Body of pancreas (tissue), 4 donors: ENCODE measurements at regions not wholly inside any gene's neighbourhood (a gene's known extent, or its start where the extent isn't known, plus 50 kb on each side); places are given as distances from the start of the nearest gene placed in this dataset.

Experiments used
- ATAC-seq: fragments of 150-250 bp; one replicate; pipeline ENCODE4 v1.9.1; 2016
- DNase-seq, 4 donors: peaks; one replicate each; pipeline ENCODE4 v3.0.0-alpha.2; 2019
- H3K27ac ChIP-seq, 4 donors: fragments of 200-600 bp; sonication (generic); 1 replicate in 3 of 4; 2 replicates in 1 of 4; pipeline versions ENCODE4 v1.5.1 to v1.6.1; 2016 to 2019; ENCODE audit warnings: mild to moderate bottlenecking in 1 of 4, mixed read lengths in 1 of 4, moderate library complexity in 1 of 4
- H3K27me3 ChIP-seq, 2 donors: fragments of 200-600 bp; sonication (generic); one replicate each; pipeline ENCODE4 v1.6.0; 2016; ENCODE audit warnings: mild to moderate bottlenecking in 1 of 2
- H3K36me3 ChIP-seq, 2 donors: fragments of 200-600 bp; sonication (generic); replicated peaks in 1 of 2; 2 replicates each; pipeline ENCODE4 v1.5.1; 2016; ENCODE audit warnings: low read depth in 2 of 2; ENCODE audit not compliant: insufficient read depth in 1 of 2
- H3K4me1 ChIP-seq: fragments of 200-600 bp; sonication (generic); one replicate; pipeline ENCODE4 v1.6.0; 2016
- H3K4me3 ChIP-seq, 2 donors: fragments of 200-600 bp; sonication (generic); 1 replicate in 1 of 2; 2 replicates in 1 of 2; pipeline ENCODE4 v1.5.1; 2016 to 2019
- H3K9me3 ChIP-seq, 3 donors: fragments of 200-600 bp; sonication (generic); 1 replicate in 2 of 3; 2 replicates in 1 of 3; pipeline ENCODE4 v1.5.1; 2016
- POLR2A ChIP-seq, 3 donors: fragments of 450-650 bp; IDR thresholded peaks; one replicate each; pipeline ENCODE4 v1.6.1; 2016; ENCODE audit warnings: antibody characterized with exemption in 3 of 3, mild to moderate bottlenecking in 2 of 3
- WGBS, 2 donors: methylation state at CpG; one replicate each; pipeline ENCODE4 v1.1.5; 2017; 5-methylcytosine and 5-hydroxymethylcytosine counted together
- intact Hi-C: fragments of 100-400 bp; cut with DNase I; formaldehyde crosslinking; loops from one replicate; pipeline ENCODE4 v1.15.1; 2023
- TF ChIP-seq, protein P1 (sequence below), 7 experiments: fragments of 450-650 bp in 4 of 7; fragments of 200-600 bp in 3 of 7; sonication (generic) in 3 of 7; IDR thresholded peaks; one replicate each; pipeline ENCODE4 v1.5.1; 2016 to 2019; ENCODE audit warnings: antibody characterized with exemption in 7 of 7

DNA sequence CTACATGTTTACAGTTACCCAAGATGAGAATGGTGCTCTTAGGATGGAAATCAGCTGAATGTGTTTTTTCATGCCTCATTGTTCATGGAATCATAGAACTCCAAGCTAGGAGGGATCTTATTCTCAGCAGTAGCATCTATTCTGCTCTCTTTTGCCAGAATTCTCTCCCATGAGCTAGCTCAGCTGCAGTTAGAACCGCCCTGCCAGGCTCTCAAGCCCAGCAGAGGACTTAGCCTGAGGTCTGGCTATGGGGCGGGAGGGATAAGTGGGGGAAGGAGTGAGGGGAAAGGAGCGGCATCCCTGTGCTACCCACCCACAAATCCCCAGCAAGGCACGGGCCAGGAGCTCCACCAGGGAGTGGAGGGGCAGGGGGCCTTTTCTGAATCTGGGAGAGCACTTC is 120.7 kb upstream of the PLXNA4 start:
- WGBS, 2 donors, result 46 to 75% methylated on average over 4 of the region's 4 CpGs
- H3K4me3 ChIP-seq, result no peak overlapping the region
- ATAC-seq, result no peak
- H3K27ac ChIP-seq, result no peak overlapping the region
- intact Hi-C loops, result no loop called here
- TF ChIP-seq POLR2A (IDR thresholded peaks at IDR 0.05), result no peak
- TF ChIP-seq, protein P1, sequence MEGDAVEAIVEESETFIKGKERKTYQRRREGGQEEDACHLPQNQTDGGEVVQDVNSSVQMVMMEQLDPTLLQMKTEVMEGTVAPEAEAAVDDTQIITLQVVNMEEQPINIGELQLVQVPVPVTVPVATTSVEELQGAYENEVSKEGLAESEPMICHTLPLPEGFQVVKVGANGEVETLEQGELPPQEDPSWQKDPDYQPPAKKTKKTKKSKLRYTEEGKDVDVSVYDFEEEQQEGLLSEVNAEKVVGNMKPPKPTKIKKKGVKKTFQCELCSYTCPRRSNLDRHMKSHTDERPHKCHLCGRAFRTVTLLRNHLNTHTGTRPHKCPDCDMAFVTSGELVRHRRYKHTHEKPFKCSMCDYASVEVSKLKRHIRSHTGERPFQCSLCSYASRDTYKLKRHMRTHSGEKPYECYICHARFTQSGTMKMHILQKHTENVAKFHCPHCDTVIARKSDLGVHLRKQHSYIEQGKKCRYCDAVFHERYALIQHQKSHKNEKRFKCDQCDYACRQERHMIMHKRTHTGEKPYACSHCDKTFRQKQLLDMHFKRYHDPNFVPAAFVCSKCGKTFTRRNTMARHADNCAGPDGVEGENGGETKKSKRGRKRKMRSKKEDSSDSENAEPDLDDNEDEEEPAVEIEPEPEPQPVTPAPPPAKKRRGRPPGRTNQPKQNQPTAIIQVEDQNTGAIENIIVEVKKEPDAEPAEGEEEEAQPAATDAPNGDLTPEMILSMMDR (IDR thresholded peaks at IDR 0.05), result no peak
- no peaks in the 10 kb centered on the region for H3K4me1 ChIP-seq
- H3K27me3 ChIP-seq, result no peaks in the 10 kb centered on the region
- DNase-seq, result no peak
- no peaks in the 10 kb centered on the region for H3K9me3 ChIP-seq
- H3K36me3 ChIP-seq, result no peaks in the 10 kb centered on the region

DNA sequence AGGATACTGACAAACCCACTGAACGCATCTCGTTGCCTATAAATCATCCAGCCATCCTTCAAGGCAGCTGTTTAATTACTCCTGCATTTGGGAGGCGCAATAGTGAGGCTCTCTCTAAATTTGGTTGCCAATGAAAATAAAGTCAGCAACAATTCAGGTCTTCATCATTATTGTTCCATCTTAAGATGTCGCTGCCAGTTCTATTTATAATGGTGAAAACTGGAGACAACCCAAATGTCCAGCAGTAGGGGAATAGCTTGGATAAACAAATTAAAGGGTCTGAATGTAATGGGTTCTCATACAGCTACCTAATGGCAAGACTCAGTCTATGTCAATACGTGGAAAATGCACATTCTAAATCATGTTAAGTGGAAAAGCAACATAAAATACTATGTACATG is 120.1 kb upstream of the PLXNA4 start:
- WGBS, 2 donors, result 76 to 78% methylated on average over 5 of the region's 5 CpGs

DNA sequence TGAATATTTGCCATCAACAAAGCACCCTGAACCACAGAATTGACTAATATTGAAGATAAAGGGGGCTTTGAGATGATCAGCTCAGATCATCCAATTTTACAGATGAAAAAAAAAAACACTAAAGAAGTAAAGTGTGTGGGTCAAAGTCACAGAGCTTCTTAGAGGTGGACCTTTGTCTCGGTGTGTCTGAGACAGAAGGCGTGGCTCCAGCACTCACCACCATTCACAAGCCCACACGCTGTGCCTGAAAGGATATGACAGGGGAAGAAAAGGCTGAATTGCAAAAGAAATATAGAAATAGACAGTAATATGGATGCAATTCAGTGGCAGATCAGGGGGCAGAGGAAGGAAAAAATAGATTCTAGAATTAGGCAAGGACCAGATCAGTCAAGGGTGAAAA is 114.9 kb upstream of the PLXNA4 start:
- H3K4me1 ChIP-seq, result no peaks in the 10 kb centered on the region
- H3K4me3 ChIP-seq, result no peak overlapping the region
- H3K9me3 ChIP-seq, result peaks cover 0 to under 1% (median 0%) of the 10 kb centered on the region in 3 donors
- H3K27me3 ChIP-seq, result no peaks in the 10 kb centered on the region
- ATAC-seq (no peak), DNase-seq (no peak)
- WGBS, 2 donors, result 86 to 89% methylated on average over 3 of the region's 3 CpGs
- H3K27ac ChIP-seq, result no peak overlapping the region
- H3K36me3 ChIP-seq, result no peaks in the 10 kb centered on the region
- no peak for TF ChIP-seq POLR2A (IDR thresholded peaks at IDR 0.05)
- TF ChIP-seq, protein P1 (IDR thresholded peaks at IDR 0.05), result no peak
- intact Hi-C loops, result no loop called here

More for the DNA sequence above, 120.1 kb upstream of the PLXNA4 start:
- Histone ChIP-seq H3K4me3 (no peak overlapping the region), H3K9me3 (no peaks in the 10 kb centered on the region), H3K36me3 (no peaks in the 10 kb centered on the region), H3K27ac (no peak overlapping the region), H3K27me3 (no peaks in the 10 kb centered on the region), H3K4me1 (no peaks in the 10 kb centered on the region)
- DNase-seq, result no peak
- TF ChIP-seq POLR2A (IDR thresholded peaks at IDR 0.05), result no peak
- TF ChIP-seq, protein P1 (IDR thresholded peaks at IDR 0.05), result no peak
- intact Hi-C loops, result no loop called here
- ATAC-seq, result no peak

DNA sequence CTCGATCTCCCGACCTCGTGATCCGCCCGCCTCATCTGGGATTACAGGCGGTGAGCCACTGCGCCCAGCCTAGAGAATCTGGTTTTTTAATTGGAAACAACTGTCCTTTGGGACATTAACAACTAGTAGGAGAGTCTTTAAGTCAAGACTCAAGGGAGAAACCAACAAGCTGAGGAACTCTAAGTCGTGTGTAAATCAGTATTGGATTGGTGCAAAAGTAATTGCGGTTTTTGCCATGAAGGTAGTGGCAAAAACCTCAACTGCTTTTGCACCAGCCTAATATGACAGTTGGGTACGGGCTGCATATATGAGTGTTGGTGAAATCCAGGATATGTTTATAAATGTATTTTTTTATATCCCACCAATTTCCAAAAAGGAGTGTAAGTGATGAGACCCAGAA is 113.9 kb upstream of the PLXNA4 start:
- H3K9me3 ChIP-seq, result peaks cover 0 to 6% (median 0%) of the 10 kb centered on the region in 3 donors
- H3K27ac ChIP-seq, result no peak overlapping the region
- H3K4me1 ChIP-seq, result no peaks in the 10 kb centered on the region
- no peak for DNase-seq
- no peak overlapping the region for H3K4me3 ChIP-seq
- no peaks in the 10 kb centered on the region for H3K36me3 ChIP-seq
- TF ChIP-seq POLR2A (IDR thresholded peaks at IDR 0.05), result no peak
- TF ChIP-seq, protein P1 (IDR thresholded peaks at IDR 0.05), result no peak
- 92 to 93% methylated on average over 10 of the region's 10 CpGs for WGBS, 2 donors
- intact Hi-C loops, result no loop called here
- no peak for ATAC-seq
- H3K27me3 ChIP-seq, result no peaks in the 10 kb centered on the region

DNA sequence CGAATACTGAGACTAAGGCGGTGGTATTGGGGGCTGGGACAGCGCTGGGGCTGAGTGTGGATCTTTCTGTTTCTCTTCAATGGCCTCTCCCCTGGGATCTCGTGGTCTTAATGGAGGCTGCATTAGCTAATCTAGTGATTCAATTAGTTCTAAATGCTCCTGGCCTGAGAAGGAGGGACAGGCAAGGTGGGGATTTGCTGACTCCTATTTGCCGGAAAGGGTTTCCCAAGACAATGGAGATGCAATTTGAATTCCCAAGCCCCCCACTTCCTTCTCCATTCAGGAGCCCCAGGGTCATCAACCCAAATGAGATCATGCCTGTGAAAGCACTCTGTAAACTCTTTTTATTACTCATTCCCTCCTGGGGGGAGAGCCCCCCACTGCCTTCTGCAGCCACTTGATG is 111.7 kb upstream of the PLXNA4 start:
- 76 to 78% methylated on average over 5 of the region's 5 CpGs for WGBS, 2 donors
- ATAC-seq, result no peak
- Histone ChIP-seq H3K27ac (no peak overlapping the region), H3K4me1 (no peaks in the 10 kb centered on the region), H3K27me3 (no peaks in the 10 kb centered on the region), H3K36me3 (no peaks in the 10 kb centered on the region), H3K9me3 (peaks cover 0 to 6% (median 0%) of the 10 kb centered on the region in 3 donors), H3K4me3 (no peak overlapping the region)
- intact Hi-C loops, result no loop called here
- no peak for DNase-seq
- TF ChIP-seq, protein P1 (IDR thresholded peaks at IDR 0.05), result no peak
- no peak for TF ChIP-seq POLR2A (IDR thresholded peaks at IDR 0.05)
